GM23338 (cell line): ENCODE measurements at regions not wholly inside any gene's neighbourhood (a gene's known extent, or its start where the extent isn't known, plus 50 kb on each side); places are given as distances from the start of the nearest gene placed in this dataset.

ENCODE experiments used
- ATAC-seq: fragments of 200-7000 bp; cut with Tn5 transposase; 3 replicates; pipeline ENCODE4 v1.9.1; 2020
- DNase-seq: peaks from one replicate; pipeline ENCODE4 v3.0.0-alpha.2; 2015; ENCODE audit warnings: low spot score
- H2AFZ ChIP-seq: fragments of 200-600 bp; sonication (generic); 2 replicates; pipeline ENCODE4 v1.8.0; 2016; ENCODE audit warnings: antibody characterized with exemption, mild to moderate bottlenecking, moderate library complexity
- H3F3A ChIP-seq: fragments of 200-600 bp; sonication (generic); replicated peaks from 2 replicates; pipeline ENCODE4 v1.8.0; 2017; ENCODE audit warnings: antibody characterized with exemption, mixed run types, low read depth
- H3K27ac ChIP-seq: fragments of 200-600 bp; sonication (generic); 2 replicates; pipeline ENCODE4 v1.6.1; 2016; ENCODE audit warnings: low read depth
- H3K27me3 ChIP-seq: fragments of 200-600 bp; sonication (generic); 2 replicates; pipeline ENCODE4 v1.8.0; 2016; ENCODE audit warnings: mild to moderate bottlenecking, mixed run types, moderate library complexity; ENCODE audit not compliant: insufficient read depth
- H3K36me3 ChIP-seq: fragments of 200-600 bp; sonication (generic); 2 replicates; pipeline ENCODE4 v1.8.0; 2016; ENCODE audit warnings: mild to moderate bottlenecking; ENCODE audit not compliant: insufficient read depth
- H3K4me1 ChIP-seq: fragments of 200-600 bp; sonication (generic); 2 replicates; pipeline ENCODE4 v1.8.0; 2016; ENCODE audit warnings: mild to moderate bottlenecking, moderate library complexity; ENCODE audit not compliant: insufficient read depth
- H3K4me2 ChIP-seq: fragments of 200-600 bp; sonication (generic); 2 replicates; pipeline ENCODE4 v1.7.1; 2017; ENCODE audit warnings: mixed run types
- H3K4me3 ChIP-seq: fragments of 200-600 bp; sonication (generic); 2 replicates; pipeline ENCODE4 v1.6.1; 2016; ENCODE audit warnings: mixed run types
- H3K79me2 ChIP-seq: fragments of 200-600 bp; sonication (generic); replicated peaks from 2 replicates; pipeline ENCODE4 v1.8.0; 2017; ENCODE audit warnings: mild to moderate bottlenecking; ENCODE audit not compliant: insufficient read depth
- H3K9me2 ChIP-seq: fragments of 200-600 bp; sonication (generic); 2 replicates; pipeline ENCODE4 v1.8.0; 2017; ENCODE audit not compliant: insufficient read depth
- H4K20me1 ChIP-seq: fragments of 200-600 bp; sonication (generic); replicated peaks from 2 replicates; pipeline ENCODE4 v1.8.0; 2017; ENCODE audit warnings: mild to moderate bottlenecking; ENCODE audit not compliant: insufficient read depth
- H3K27ac Mint-ChIP-seq: 2 replicates; pipeline ENCODE4 v1.8.0; 2020; ENCODE audit warnings: inconsistent platforms, mild to moderate bottlenecking, moderate library complexity, mixed read lengths
- H3K27me3 Mint-ChIP-seq: 3 replicates; pipeline ENCODE4 v1.8.0; 2022; ENCODE audit warnings: low read depth, mild to moderate bottlenecking, moderate library complexity, mixed read lengths, inconsistent platforms; ENCODE audit not compliant: insufficient read depth, poor library complexity
- H3K36me3 Mint-ChIP-seq: 3 replicates; pipeline ENCODE4 v1.8.0; 2021; ENCODE audit warnings: low read depth, mild to moderate bottlenecking, inconsistent platforms, moderate library complexity, mixed read lengths
- H3K4me1 Mint-ChIP-seq: 3 replicates; pipeline ENCODE4 v1.8.0; 2020; ENCODE audit warnings: mild to moderate bottlenecking, inconsistent platforms, mixed read lengths
- H3K4me3 Mint-ChIP-seq: 3 replicates; pipeline ENCODE4 v1.8.0; 2021; ENCODE audit warnings: moderate library complexity, mild to moderate bottlenecking, inconsistent platforms, mixed read lengths
- H3K9me3 Mint-ChIP-seq: 3 replicates; pipeline ENCODE4 v1.8.0; 2020; ENCODE audit warnings: moderate library complexity, mild to moderate bottlenecking, inconsistent platforms, mixed read lengths
- CREB1 ChIP-seq: fragments of 250-450 bp; sonication (Bioruptor Pico); IDR thresholded peaks from 2 replicates; pipeline ENCODE4 v1.5.0; 2020; ENCODE audit warnings: low read depth, mild to moderate bottlenecking, moderate library complexity
- CTCF ChIP-seq, 2 experiments: fragments of 200-600 bp in 1 of 2; sonication (generic) in 1 of 2; conservative IDR thresholded peaks; 2 replicates each; pipeline versions ENCODE4 v1.5.1 to v1.6.1; 2016 to 2017; ENCODE audit warnings: antibody characterized with exemption in 2 of 2, low read depth in 2 of 2, mild to moderate bottlenecking in 2 of 2, moderate library complexity in 1 of 2
- EZH2 ChIP-seq: fragments of 200-600 bp; sonication (generic); IDR thresholded peaks from one replicate; pipeline ENCODE4 v1.8.0; 2017; ENCODE audit warnings: antibody characterized with exemption, mild to moderate bottlenecking, low read depth; ENCODE audit not compliant: unreplicated experiment
- EZH2phosphoT487 ChIP-seq: fragments of 200-600 bp; sonication (generic); IDR thresholded peaks from one replicate; pipeline ENCODE4 v1.8.1; 2018; ENCODE audit warnings: antibody characterized with exemption; ENCODE audit not compliant: unreplicated experiment
- JUNB ChIP-seq: IDR thresholded peaks from one replicate; pipeline ENCODE4 v1.6.1; 2016; ENCODE audit warnings: antibody characterized with exemption; ENCODE audit not compliant: unreplicated experiment
- NANOG ChIP-seq: IDR thresholded peaks from 2 replicates; pipeline ENCODE4 v1.6.1; 2016; ENCODE audit warnings: antibody characterized with exemption, borderline replicate concordance
- POLR2AphosphoS5 ChIP-seq: IDR thresholded peaks from 2 replicates; pipeline ENCODE4 v1.6.1; 2016; ENCODE audit warnings: antibody characterized with exemption, low read depth
- STAT1 ChIP-seq: IDR thresholded peaks from one replicate; pipeline ENCODE4 v1.6.1; 2016; ENCODE audit warnings: antibody characterized with exemption; ENCODE audit not compliant: unreplicated experiment
- ZNF114 ChIP-seq: fragments of 250-450 bp; sonication (Bioruptor Pico); IDR thresholded peaks from 2 replicates; pipeline ENCODE4 v1.5.0; 2020; ENCODE audit warnings: mild to moderate bottlenecking, moderate library complexity
- ZNF331 ChIP-seq: fragments of 250-450 bp; sonication (Bioruptor Pico); IDR thresholded peaks from 2 replicates; pipeline ENCODE4 v1.5.0; 2020; ENCODE audit warnings: low read depth, mild to moderate bottlenecking, moderate library complexity
- ZNF462 ChIP-seq: fragments of 250-450 bp; sonication (Bioruptor Pico); IDR thresholded peaks from 2 replicates; pipeline ENCODE4 v1.5.0; 2020; ENCODE audit warnings: mild to moderate bottlenecking, moderate library complexity
- TF ChIP-seq, protein P1 (sequence below): IDR thresholded peaks from one replicate; pipeline ENCODE4 v1.6.1; 2018; ENCODE audit warnings: antibody characterized with exemption; ENCODE audit not compliant: unreplicated experiment
- TF ChIP-seq, protein P2 (sequence below): IDR thresholded peaks from 2 replicates; pipeline ENCODE4 v1.6.1; 2016; ENCODE audit warnings: antibody characterized with exemption

GRCh38 chr22:44648085-44648820 lies 53.8 kb upstream of the PRR5 start:
- DNase-seq = no peak
- no peak for TF ChIP-seq CTCF (conservative IDR thresholded peaks at IDR 0.05; ENCODE audit: low read depth in 2 of 2)
- no peak for TF ChIP-seq NANOG
- TF ChIP-seq, protein P1, sequence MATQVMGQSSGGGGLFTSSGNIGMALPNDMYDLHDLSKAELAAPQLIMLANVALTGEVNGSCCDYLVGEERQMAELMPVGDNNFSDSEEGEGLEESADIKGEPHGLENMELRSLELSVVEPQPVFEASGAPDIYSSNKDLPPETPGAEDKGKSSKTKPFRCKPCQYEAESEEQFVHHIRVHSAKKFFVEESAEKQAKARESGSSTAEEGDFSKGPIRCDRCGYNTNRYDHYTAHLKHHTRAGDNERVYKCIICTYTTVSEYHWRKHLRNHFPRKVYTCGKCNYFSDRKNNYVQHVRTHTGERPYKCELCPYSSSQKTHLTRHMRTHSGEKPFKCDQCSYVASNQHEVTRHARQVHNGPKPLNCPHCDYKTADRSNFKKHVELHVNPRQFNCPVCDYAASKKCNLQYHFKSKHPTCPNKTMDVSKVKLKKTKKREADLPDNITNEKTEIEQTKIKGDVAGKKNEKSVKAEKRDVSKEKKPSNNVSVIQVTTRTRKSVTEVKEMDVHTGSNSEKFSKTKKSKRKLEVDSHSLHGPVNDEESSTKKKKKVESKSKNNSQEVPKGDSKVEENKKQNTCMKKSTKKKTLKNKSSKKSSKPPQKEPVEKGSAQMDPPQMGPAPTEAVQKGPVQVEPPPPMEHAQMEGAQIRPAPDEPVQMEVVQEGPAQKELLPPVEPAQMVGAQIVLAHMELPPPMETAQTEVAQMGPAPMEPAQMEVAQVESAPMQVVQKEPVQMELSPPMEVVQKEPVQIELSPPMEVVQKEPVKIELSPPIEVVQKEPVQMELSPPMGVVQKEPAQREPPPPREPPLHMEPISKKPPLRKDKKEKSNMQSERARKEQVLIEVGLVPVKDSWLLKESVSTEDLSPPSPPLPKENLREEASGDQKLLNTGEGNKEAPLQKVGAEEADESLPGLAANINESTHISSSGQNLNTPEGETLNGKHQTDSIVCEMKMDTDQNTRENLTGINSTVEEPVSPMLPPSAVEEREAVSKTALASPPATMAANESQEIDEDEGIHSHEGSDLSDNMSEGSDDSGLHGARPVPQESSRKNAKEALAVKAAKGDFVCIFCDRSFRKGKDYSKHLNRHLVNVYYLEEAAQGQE = no peak
- no peak for TF ChIP-seq POLR2AphosphoS5
- no peak for TF ChIP-seq ZNF114 (CRISPR knock-in tag)
- TF ChIP-seq EZH2phosphoT487 = no peak
- no peak for TF ChIP-seq ZNF462 (CRISPR knock-in tag)
- TF ChIP-seq JUNB = no peak
- no peak for TF ChIP-seq ZNF331 (CRISPR knock-in tag)
- TF ChIP-seq STAT1 = no peak
- no peak for TF ChIP-seq EZH2
- TF ChIP-seq, protein P2, sequence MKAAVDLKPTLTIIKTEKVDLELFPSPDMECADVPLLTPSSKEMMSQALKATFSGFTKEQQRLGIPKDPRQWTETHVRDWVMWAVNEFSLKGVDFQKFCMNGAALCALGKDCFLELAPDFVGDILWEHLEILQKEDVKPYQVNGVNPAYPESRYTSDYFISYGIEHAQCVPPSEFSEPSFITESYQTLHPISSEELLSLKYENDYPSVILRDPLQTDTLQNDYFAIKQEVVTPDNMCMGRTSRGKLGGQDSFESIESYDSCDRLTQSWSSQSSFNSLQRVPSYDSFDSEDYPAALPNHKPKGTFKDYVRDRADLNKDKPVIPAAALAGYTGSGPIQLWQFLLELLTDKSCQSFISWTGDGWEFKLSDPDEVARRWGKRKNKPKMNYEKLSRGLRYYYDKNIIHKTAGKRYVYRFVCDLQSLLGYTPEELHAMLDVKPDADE = no peak
- TF ChIP-seq CREB1 = no peak
- no peaks in the 10 kb centered on the region for H3K36me3 ChIP-seq
- Mint-ChIP-seq H3K9me3 (no peaks in the 10 kb centered on the region), H3K4me1 (peaks cover 3% of the 10 kb centered on the region; the same call in 2 of the 3 replicates), H3K4me3 (no peak overlapping the region), H3K36me3 (no peaks in the 10 kb centered on the region), H3K27ac (no peak overlapping the region), H3K27me3 (peaks cover 2% of the 10 kb centered on the region)
- no peak overlapping the region for H3K27ac ChIP-seq
- ATAC-seq = peak; percentile 72
- no peaks in the 10 kb centered on the region for H4K20me1 ChIP-seq
- no peak overlapping the region for H2AFZ ChIP-seq
- no peak overlapping the region for H3K4me2 ChIP-seq
- no peaks in the 10 kb centered on the region for H3K79me2 ChIP-seq
- no peaks in the 10 kb centered on the region for H3K4me1 ChIP-seq
- H3F3A ChIP-seq = no peaks in the 10 kb centered on the region
- no peak overlapping the region for H3K4me3 ChIP-seq
- peaks cover 3% of the 10 kb centered on the region; the same call in 1 of the 2 replicates for H3K9me2 ChIP-seq
- no peaks in the 10 kb centered on the region for H3K27me3 ChIP-seq
